Liver (tissue), 8 donors: ENCODE measurements at regions not wholly inside any gene's neighbourhood (a gene's known extent, or its start where the extent isn't known, plus 50 kb on each side); places are given as distances from the start of the nearest gene placed in this dataset.

Experiments used
- DNase-seq: peaks from one replicate; pipeline ENCODE4 v3.0.0-alpha.2; 2017; ENCODE audit warnings: low spot score
- H3K27ac ChIP-seq, 2 donors: one replicate each; pipeline ENCODE4 v1.7.0; 2013; ENCODE audit warnings: inconsistent platforms in 2 of 2, low read length in 2 of 2, control low read depth in 1 of 2, low read depth in 1 of 2, mild to moderate bottlenecking in 1 of 2
- H3K27me3 ChIP-seq, 4 donors: one replicate each; pipeline versions ENCODE4 v1.6.1 to v1.7.0; 2013; ENCODE audit warnings: low read length in 3 of 4, inconsistent platforms in 1 of 4, mild to moderate bottlenecking in 1 of 4, moderate library complexity in 1 of 4; ENCODE audit not compliant: control insufficient read depth in 4 of 4, insufficient read depth in 4 of 4
- H3K36me3 ChIP-seq, 4 donors: one replicate each; pipeline versions ENCODE4 v1.6.1 to v1.7.0; 2013; ENCODE audit warnings: low read length in 3 of 4, mild to moderate bottlenecking in 3 of 4, low read depth in 1 of 4, moderate library complexity in 1 of 4; ENCODE audit not compliant: control insufficient read depth in 4 of 4, insufficient read depth in 3 of 4
- H3K4me1 ChIP-seq, 4 donors: one replicate each; pipeline versions ENCODE4 v1.6.1 to v1.7.0; 2013; ENCODE audit warnings: low read length in 3 of 4, mild to moderate bottlenecking in 3 of 4, moderate library complexity in 1 of 4; ENCODE audit not compliant: control insufficient read depth in 4 of 4, insufficient read depth in 4 of 4
- H3K4me3 ChIP-seq, 3 donors: one replicate each; pipeline versions ENCODE4 v1.6.1 to v1.7.0; 2013; ENCODE audit warnings: low read length in 3 of 3, control low read depth in 1 of 3, low read depth in 1 of 3, mild to moderate bottlenecking in 1 of 3
- H3K9ac ChIP-seq, 2 donors: one replicate each; pipeline ENCODE4 v1.7.0; 2013; ENCODE audit warnings: low read length in 2 of 2, mild to moderate bottlenecking in 2 of 2, moderate library complexity in 2 of 2, control low read depth in 1 of 2, low read depth in 1 of 2
- H3K9me3 ChIP-seq, 4 donors: one replicate each; pipeline versions ENCODE4 v1.6.1 to v1.7.0; 2013; ENCODE audit warnings: low read length in 3 of 4; ENCODE audit not compliant: control insufficient read depth in 4 of 4
- ATF3 ChIP-seq: IDR thresholded peaks from 2 replicates; pipeline ENCODE4 v1.6.1; 2016; ENCODE audit warnings: antibody characterized with exemption
- CTCF ChIP-seq: fragments of 150-350 bp; IDR thresholded peaks from 2 replicates; pipeline ENCODE4 v1.5.1; 2017; ENCODE audit warnings: improper control_type of control experiment, low read depth, low read length; ENCODE audit not compliant: missing input control
- EGR1 ChIP-seq, 2 donors: IDR thresholded peaks; 2 replicates each; pipeline ENCODE4 v1.6.1; 2016 to 2018; ENCODE audit warnings: antibody characterized with exemption in 2 of 2, low read depth in 2 of 2
- FOXA1 ChIP-seq: IDR thresholded peaks from 2 replicates; pipeline ENCODE4 v1.6.1; 2016; ENCODE audit warnings: antibody characterized with exemption
- FOXA2 ChIP-seq: IDR thresholded peaks from 2 replicates; pipeline ENCODE4 v1.6.1; 2016; ENCODE audit warnings: antibody characterized with exemption
- GABPA ChIP-seq, 2 donors: IDR thresholded peaks in 1 of 2; conservative IDR thresholded peaks in 1 of 2; 2 replicates each; pipeline ENCODE4 v1.6.1; 2016; ENCODE audit warnings: antibody characterized with exemption in 2 of 2, mild to moderate bottlenecking in 1 of 2, moderate library complexity in 1 of 2
- HNF4A ChIP-seq, 2 donors: conservative IDR thresholded peaks; 2 replicates each; pipeline ENCODE4 v1.6.1; 2016; ENCODE audit warnings: antibody characterized with exemption in 2 of 2, mild to moderate bottlenecking in 2 of 2
- HNF4G ChIP-seq: IDR thresholded peaks from 2 replicates; pipeline ENCODE4 v1.6.1; 2016; ENCODE audit warnings: antibody characterized with exemption
- JUND ChIP-seq, 2 donors: IDR thresholded peaks; 2 replicates each; pipeline ENCODE4 v1.6.1; 2016; ENCODE audit warnings: antibody characterized with exemption in 2 of 2
- MAX ChIP-seq: IDR thresholded peaks from 2 replicates; pipeline ENCODE4 v1.6.1; 2016; ENCODE audit warnings: antibody characterized with exemption
- NR2F2 ChIP-seq: IDR thresholded peaks from 2 replicates; pipeline ENCODE4 v1.6.1; 2016; ENCODE audit warnings: antibody characterized with exemption
- RAD21 ChIP-seq, 2 donors: IDR thresholded peaks; 2 replicates each; pipeline ENCODE4 v1.6.1; 2016; ENCODE audit warnings: antibody characterized with exemption in 2 of 2, mild to moderate bottlenecking in 2 of 2
- REST ChIP-seq: IDR thresholded peaks from 2 replicates; pipeline ENCODE4 v1.6.1; 2016; ENCODE audit warnings: antibody characterized with exemption, mild to moderate bottlenecking
- RXRA ChIP-seq, 2 donors: IDR thresholded peaks; 2 replicates each; pipeline ENCODE4 v1.6.1; 2017 to 2018; ENCODE audit warnings: antibody characterized with exemption in 2 of 2, mild to moderate bottlenecking in 1 of 2
- SP1 ChIP-seq: IDR thresholded peaks from 2 replicates; pipeline ENCODE4 v1.6.1; 2018; ENCODE audit warnings: antibody characterized with exemption, mild to moderate bottlenecking
- TAF1 ChIP-seq: conservative IDR thresholded peaks from 2 replicates; pipeline ENCODE4 v1.6.1; 2016; ENCODE audit warnings: antibody characterized with exemption, mild to moderate bottlenecking
- YY1 ChIP-seq: IDR thresholded peaks from 2 replicates; pipeline ENCODE4 v1.6.1; 2016; ENCODE audit warnings: antibody characterized with exemption, mild to moderate bottlenecking
- ZBTB33 ChIP-seq: IDR thresholded peaks from 2 replicates; pipeline ENCODE4 v1.6.1; 2016; ENCODE audit warnings: antibody characterized with exemption
- WGBS: extraction: QIAGEN DNeasy Blood & Tissue Kit; methylation state at CpG from one replicate; pipeline ENCODE4 v1.1.7; 2013; 5-methylcytosine and 5-hydroxymethylcytosine counted together
- donor health status: healthy.
- donor health status: healthy.
- donor health status: healthy.
- donor health status: healthy.
- donor health status: healthy.

- DNase-seq, result no peak
- Histone ChIP-seq H3K4me1 (no peaks in the 10 kb centered on the region), H3K36me3 (no peaks in the 10 kb centered on the region), H3K27me3 (no peaks in the 10 kb centered on the region), H3K27ac (no peak overlapping the region), H3K9me3 (no peaks in the 10 kb centered on the region), H3K4me3 (no peak overlapping the region), H3K9ac (no peak overlapping the region)
- TF ChIP-seq GABPA (IDR thresholded peaks at IDR 0.05 in 1 of 2, conservative IDR thresholded peaks at IDR 0.05 in 1 of 2) (no peak), YY1 (no peak), CTCF (no peak), HNF4G (no peak), HNF4A (conservative IDR thresholded peaks at IDR 0.05) (no peak), ZBTB33 (no peak), NR2F2 (no peak), ATF3 (no peak), RAD21 (IDR thresholded peaks at IDR 0.05) (no peak), RXRA (IDR thresholded peaks at IDR 0.05) (no peak), TAF1 (no peak), EGR1 (IDR thresholded peaks at IDR 0.05; ENCODE audit: low read depth in 2 of 2) (no peak), FOXA2 (no peak), FOXA1 (no peak), SP1 (no peak), MAX (no peak), REST (no peak), JUND (IDR thresholded peaks at IDR 0.05) (no peak)
Observed at GRCh38 chr9:81767921-81768320, 78.6 kb upstream of the TLE1 start.

- WGBS, result 80% methylated on average over 4 of the region's 4 CpGs
- no peaks in the 10 kb centered on the region for H3K36me3 ChIP-seq
- DNase-seq, result no peak
- no peaks in the 10 kb centered on the region for H3K4me1 ChIP-seq
- no peaks in the 10 kb centered on the region for H3K27me3 ChIP-seq
- no peak overlapping the region for H3K9ac ChIP-seq
- H3K27ac ChIP-seq, result no peak overlapping the region
- H3K4me3 ChIP-seq, result no peak overlapping the region
- TF ChIP-seq JUND (IDR thresholded peaks at IDR 0.05) (no peak), HNF4G (no peak), FOXA1 (no peak), RXRA (IDR thresholded peaks at IDR 0.05) (no peak), NR2F2 (no peak), TAF1 (no peak), YY1 (no peak)
- no peaks in the 10 kb centered on the region for H3K9me3 ChIP-seq
Observed at GRCh38 chr9:81771571-81771970, 82.2 kb upstream of the TLE1 start.
